ENCODE measurements at regions not wholly inside any gene's neighbourhood (a gene's known extent, or its start where the extent isn't known, plus 50 kb on each side); places are given as distances from the start of the nearest gene placed in this dataset.

DNA sequence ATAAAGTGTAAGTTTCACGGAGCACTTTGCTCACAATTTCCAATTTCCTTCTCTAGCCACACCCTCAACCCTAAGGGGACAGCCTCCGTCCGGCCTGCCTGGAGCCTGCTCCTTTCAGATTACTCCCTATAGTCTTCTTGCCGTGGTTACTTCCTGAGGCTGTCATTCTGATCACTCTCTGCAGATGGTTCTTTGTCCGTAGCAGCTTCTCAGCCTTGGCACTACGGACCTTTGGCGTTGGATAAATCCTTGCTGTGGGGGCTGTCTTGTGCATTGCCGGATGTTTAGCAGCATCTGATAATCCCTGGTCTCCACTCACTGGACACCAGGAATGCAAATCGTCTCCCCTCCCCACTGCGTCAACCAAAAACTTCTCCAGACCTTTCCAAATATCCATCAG is 447.5 kb upstream of the KIRREL3 start:
- TF ChIP-seq, protein P1, sequence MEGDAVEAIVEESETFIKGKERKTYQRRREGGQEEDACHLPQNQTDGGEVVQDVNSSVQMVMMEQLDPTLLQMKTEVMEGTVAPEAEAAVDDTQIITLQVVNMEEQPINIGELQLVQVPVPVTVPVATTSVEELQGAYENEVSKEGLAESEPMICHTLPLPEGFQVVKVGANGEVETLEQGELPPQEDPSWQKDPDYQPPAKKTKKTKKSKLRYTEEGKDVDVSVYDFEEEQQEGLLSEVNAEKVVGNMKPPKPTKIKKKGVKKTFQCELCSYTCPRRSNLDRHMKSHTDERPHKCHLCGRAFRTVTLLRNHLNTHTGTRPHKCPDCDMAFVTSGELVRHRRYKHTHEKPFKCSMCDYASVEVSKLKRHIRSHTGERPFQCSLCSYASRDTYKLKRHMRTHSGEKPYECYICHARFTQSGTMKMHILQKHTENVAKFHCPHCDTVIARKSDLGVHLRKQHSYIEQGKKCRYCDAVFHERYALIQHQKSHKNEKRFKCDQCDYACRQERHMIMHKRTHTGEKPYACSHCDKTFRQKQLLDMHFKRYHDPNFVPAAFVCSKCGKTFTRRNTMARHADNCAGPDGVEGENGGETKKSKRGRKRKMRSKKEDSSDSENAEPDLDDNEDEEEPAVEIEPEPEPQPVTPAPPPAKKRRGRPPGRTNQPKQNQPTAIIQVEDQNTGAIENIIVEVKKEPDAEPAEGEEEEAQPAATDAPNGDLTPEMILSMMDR (conservative IDR thresholded peaks at IDR 0.05 in 1 of 2, IDR thresholded peaks at IDR 0.05 in 1 of 2; ENCODE audit: extremely low read depth in 1 of 2, insufficient read depth in 1 of 2, low read depth in 1 of 2, low read length in 2 of 2) = no peak
- no peak for TF ChIP-seq EZH2 (IDR thresholded peaks at IDR 0.05; ENCODE audit: borderline replicate concordance, low read length)
